IPS DF 6.9 (cell line): ENCODE measurements at regions not wholly inside any gene's neighbourhood (a gene's known extent, or its start where the extent isn't known, plus 50 kb on each side); places are given as distances from the start of the nearest gene placed in this dataset.

ENCODE experiments used
- DNase-seq: peaks from one replicate; pipeline ENCODE4 v3.0.0-alpha.2; 2013; ENCODE audit warnings: low read depth, low spot score
- H3K27ac ChIP-seq: one replicate; pipeline ENCODE4 v1.5.1; 2013; ENCODE audit warnings: low read length, control low read depth
- H3K27me3 ChIP-seq: 2 replicates; pipeline ENCODE4 v1.6.1; 2013; ENCODE audit warnings: mild to moderate bottlenecking, low read length; ENCODE audit not compliant: control insufficient read depth, insufficient read depth
- H3K36me3 ChIP-seq: 2 replicates; pipeline ENCODE4 v1.6.1; 2013; ENCODE audit warnings: low read length; ENCODE audit not compliant: control insufficient read depth, insufficient read depth
- H3K4me1 ChIP-seq: 2 replicates; pipeline ENCODE4 v1.6.1; 2013; ENCODE audit warnings: low read length; ENCODE audit not compliant: control insufficient read depth, insufficient read depth
- H3K4me3 ChIP-seq: 2 replicates; pipeline ENCODE4 v1.5.1; 2013; ENCODE audit warnings: mild to moderate bottlenecking, low read length
- H3K9me3 ChIP-seq: 2 replicates; pipeline ENCODE4 v1.6.1; 2013; ENCODE audit warnings: low read length, inconsistent platforms; ENCODE audit not compliant: control insufficient read depth, insufficient read depth
- WGBS: extraction: QIAGEN DNeasy Blood & Tissue Kit; methylation state at CpG from one replicate; pipeline ENCODE4 v1.1.7; 2013; ENCODE audit warnings: mixed read lengths, missing lambda C conversion rate; ENCODE audit not compliant: insufficient read length, insufficient coverage; 5-methylcytosine and 5-hydroxymethylcytosine counted together

DNA sequence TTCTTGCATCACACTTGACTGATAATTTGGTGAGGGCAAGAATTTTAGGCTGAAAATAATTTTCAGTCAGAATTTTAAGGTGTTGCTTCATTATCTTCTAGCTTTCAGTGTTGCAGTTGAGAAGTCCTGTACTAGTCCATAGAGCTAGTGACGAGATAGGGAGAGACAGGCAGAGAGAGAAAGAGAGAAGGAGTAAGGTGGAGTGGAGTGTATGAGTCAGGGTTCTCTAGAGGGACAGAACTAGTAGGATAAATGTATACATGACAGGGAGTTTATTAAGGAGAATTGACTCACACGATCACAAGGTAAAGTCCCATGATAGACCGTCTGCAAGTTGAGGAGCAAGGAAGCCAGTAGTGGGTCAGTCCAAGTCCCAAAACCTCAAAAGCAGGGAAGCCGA, 127.2 kb downstream of the UTP18 start:
- Histone ChIP-seq H3K9me3 (no peaks in the 10 kb centered on the region), H3K27ac (no peak overlapping the region), H3K4me3 (no peak overlapping the region), H3K4me1 (no peaks in the 10 kb centered on the region; the same call in 1 of the 2 replicates), H3K36me3 (no peaks in the 10 kb centered on the region), H3K27me3 (no peaks in the 10 kb centered on the region)
- no CpG with 5 or more reads among the region's 4 CpGs for WGBS
- no peak for DNase-seq

DNA sequence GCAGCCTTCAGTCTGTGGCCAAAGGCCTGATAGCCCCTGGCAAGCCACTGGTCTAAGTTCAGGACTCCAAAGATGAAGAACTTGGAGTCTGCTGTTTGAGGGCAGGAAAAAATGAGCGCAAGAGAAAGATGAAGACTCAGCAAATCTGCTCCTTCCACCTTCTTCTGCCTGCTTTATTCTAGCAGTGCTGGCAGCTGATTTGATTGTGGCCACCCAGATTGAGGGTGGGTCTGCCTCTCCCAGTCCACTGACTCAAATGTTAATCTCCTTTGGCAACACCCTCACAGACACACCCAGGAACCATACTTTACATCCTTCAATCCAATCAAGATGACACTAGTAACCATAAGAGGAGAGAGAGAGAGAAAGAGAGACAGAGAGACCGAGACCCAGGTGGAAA, 127.6 kb downstream of the UTP18 start:
- no CpG with 5 or more reads among the region's 2 CpGs for WGBS
- no peaks in the 10 kb centered on the region for H3K9me3 ChIP-seq
- H3K27ac ChIP-seq, result no peak overlapping the region
- no peaks in the 10 kb centered on the region for H3K27me3 ChIP-seq
- H3K4me1 ChIP-seq, result no peaks in the 10 kb centered on the region; the same call in 1 of the 2 replicates
- H3K36me3 ChIP-seq, result no peaks in the 10 kb centered on the region
- H3K4me3 ChIP-seq, result no peak overlapping the region
- DNase-seq, result no peak

DNA sequence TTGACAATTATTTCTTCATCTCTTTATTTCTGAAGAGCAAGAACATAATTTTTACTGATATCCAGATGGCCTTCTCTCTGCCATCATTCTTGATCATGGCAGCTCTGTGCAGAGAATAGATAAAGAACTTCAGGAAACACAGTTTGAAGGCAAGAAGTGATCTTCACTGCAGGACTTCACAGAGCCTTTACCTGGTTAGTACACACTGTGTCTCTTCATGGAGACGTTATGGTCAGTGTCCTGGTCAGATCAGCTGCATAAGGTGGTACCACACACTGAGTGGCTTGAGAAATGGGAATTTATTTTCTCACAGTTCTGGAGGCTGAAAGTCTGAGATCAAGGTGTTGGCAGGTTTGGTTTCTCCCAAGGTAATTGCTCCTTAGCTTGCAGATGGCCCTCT, 129.5 kb downstream of the UTP18 start:
- WGBS, result no CpG with 5 or more reads among the region's 1 CpG
- DNase-seq, result no peak
- Histone ChIP-seq H3K4me1 (no peaks in the 10 kb centered on the region), H3K27me3 (no peaks in the 10 kb centered on the region), H3K36me3 (no peaks in the 10 kb centered on the region), H3K9me3 (no peaks in the 10 kb centered on the region), H3K27ac (no peak overlapping the region), H3K4me3 (no peak overlapping the region)

DNA sequence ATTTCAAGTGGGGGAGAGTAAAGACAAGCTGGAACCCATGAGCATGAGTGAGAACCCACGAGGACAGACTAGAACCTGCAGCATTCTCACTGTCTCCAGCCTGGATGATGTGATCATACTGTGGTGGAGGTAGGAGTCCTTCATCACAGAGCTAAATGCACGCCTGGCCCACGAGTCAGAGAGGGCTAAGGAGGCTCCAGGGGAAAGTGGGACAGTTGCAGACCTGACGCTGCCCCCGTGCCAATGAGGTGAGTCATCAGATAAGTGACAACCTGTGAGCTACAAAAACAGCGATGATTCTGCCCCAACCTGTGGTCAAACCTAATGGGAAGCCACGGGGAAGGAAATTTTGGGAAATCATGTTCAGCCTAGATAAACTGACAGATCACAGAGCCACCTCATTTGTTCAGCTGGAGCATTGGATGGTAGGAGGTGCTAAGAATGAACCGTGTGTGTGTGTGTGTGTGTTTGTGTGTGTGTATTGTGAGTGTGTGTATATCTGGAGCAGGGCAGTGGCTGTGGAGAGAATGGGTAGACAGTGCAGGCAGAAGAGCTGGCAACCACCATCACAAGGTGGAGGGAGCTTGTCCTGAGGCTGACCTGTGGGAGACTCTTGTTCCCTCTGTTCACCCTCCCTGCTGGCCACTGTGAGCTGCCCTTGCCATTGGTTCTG, 131.8 kb downstream of the UTP18 start:
- H3K36me3 ChIP-seq, result no peaks in the 10 kb centered on the region
- H3K4me1 ChIP-seq, result no peaks in the 10 kb centered on the region
- H3K27me3 ChIP-seq, result no peaks in the 10 kb centered on the region
- WGBS, result 100% methylated on average over 1 of the region's 8 CpGs
- no peaks in the 10 kb centered on the region for H3K9me3 ChIP-seq
- H3K27ac ChIP-seq, result no peak overlapping the region
- DNase-seq, result no peak
- H3K4me3 ChIP-seq, result no peak overlapping the region

DNA sequence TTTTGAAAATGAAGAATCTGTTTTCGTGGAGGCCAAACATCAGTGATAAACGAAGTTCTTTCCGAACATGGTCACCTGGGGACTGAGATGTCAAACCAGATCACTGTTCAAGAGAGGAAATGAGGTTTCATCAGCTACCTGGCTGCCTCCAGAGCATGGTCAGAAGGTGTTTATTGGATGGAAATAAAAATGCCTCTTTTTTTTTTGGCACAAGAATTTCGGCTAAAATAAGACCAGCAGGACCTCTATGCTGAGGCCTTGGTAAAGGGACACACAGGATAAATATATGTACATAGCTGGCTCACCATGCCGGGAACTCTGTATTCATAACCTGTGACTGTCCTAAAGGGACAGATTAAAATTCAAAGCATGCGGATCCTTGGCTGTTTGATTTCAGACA, 135.3 kb downstream of the UTP18 start:
- Histone ChIP-seq H3K27ac (no peak overlapping the region), H3K9me3 (no peaks in the 10 kb centered on the region), H3K4me3 (no peak overlapping the region), H3K36me3 (no peaks in the 10 kb centered on the region), H3K27me3 (no peaks in the 10 kb centered on the region), H3K4me1 (no peaks in the 10 kb centered on the region)
- no CpG with 5 or more reads among the region's 6 CpGs for WGBS
- no peak for DNase-seq

DNA sequence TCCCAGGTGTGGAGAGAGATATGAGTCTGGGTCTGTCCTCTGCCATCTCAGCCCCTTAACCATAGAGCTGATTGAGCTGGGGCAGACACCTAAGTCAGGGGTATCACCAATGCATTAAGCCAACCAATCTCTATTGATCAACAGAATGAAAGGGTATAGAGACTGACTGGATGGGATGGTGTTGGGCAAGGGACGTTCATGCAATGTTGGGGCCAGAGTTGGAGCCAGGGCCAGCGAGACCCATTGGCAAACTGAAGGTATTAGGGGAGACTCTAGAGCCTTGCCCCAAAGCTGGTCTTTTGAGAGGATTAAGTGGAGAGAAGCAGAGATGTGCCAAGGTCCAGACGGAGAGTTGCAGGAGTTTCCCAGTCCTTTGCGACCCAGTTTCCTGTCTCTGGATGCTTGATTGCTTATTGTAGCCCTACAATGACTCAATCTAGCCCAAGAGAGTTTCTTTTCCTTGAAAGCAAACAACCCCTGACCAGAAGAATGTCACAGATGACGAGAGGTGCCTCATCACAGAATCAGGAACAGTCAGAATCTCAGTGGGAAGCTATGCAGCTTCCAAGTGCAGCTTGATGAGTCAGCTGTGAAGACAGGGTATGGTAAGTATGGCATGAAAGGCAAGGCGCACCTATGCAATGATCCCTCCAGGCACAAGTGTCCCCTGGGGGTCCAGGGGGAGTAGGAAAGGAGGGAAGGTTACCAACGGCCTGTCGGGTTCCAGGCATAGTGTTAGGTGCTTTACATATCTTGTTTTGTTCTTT, 137.2 kb downstream of the UTP18 start:
- no peaks in the 10 kb centered on the region for H3K4me1 ChIP-seq
- H3K36me3 ChIP-seq, result no peaks in the 10 kb centered on the region
- no peak overlapping the region for H3K4me3 ChIP-seq
- H3K9me3 ChIP-seq, result no peaks in the 10 kb centered on the region
- WGBS, result no CpG with 5 or more reads among the region's 8 CpGs
- no peaks in the 10 kb centered on the region for H3K27me3 ChIP-seq
- no peak for DNase-seq
- no peak overlapping the region for H3K27ac ChIP-seq

DNA sequence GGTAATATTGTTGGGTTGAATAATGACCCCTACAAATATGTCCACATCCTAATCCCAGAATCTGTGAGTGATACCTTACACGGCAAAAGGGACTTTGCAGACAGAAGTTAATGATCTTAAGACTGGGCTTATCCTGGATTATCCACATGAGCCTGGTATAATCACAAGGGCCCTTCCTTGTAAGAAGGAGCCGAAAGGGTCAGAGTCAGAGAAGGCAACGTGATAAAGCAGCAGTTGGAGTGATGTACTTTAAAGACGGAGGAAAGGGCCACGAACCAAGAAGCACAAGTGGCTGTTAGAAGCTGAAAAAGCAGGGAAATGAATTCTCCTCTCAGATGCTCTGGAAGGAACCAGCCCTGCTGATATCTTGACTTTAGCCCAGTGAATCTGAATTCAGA, 137.8 kb downstream of the UTP18 start:
- H3K27me3 ChIP-seq, result no peaks in the 10 kb centered on the region
- no peak overlapping the region for H3K27ac ChIP-seq
- no peak for DNase-seq
- WGBS, result no CpG with 5 or more reads among the region's 5 CpGs
- H3K4me1 ChIP-seq, result no peaks in the 10 kb centered on the region
- H3K36me3 ChIP-seq, result no peaks in the 10 kb centered on the region
- H3K4me3 ChIP-seq, result no peak overlapping the region
- H3K9me3 ChIP-seq, result no peaks in the 10 kb centered on the region

DNA sequence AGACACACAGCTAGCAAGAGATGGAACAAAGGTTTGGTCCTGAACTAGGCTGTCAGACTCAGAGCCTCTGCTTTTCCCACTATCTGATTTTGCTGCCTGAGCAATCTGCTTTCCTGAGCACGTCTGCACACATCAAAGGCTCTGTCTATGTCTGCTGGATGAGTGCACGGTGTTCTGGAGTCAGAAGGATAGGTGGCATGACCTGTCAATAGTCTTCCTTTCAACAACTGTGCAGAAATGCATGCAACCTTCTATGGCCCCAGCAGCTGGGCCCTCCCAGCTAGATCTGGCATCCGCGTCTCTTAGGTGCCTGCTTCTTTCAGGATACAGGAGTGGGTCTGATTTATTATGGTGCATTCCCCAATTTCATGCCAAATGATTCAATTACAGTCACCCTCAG, 138.3 kb downstream of the UTP18 start:
- no peaks in the 10 kb centered on the region for H3K36me3 ChIP-seq
- H3K27me3 ChIP-seq, result no peaks in the 10 kb centered on the region
- no peak for DNase-seq
- no peaks in the 10 kb centered on the region for H3K9me3 ChIP-seq
- no peak overlapping the region for H3K27ac ChIP-seq
- no peaks in the 10 kb centered on the region for H3K4me1 ChIP-seq
- H3K4me3 ChIP-seq, result no peak overlapping the region
- WGBS, result no CpG with 5 or more reads among the region's 4 CpGs

DNA sequence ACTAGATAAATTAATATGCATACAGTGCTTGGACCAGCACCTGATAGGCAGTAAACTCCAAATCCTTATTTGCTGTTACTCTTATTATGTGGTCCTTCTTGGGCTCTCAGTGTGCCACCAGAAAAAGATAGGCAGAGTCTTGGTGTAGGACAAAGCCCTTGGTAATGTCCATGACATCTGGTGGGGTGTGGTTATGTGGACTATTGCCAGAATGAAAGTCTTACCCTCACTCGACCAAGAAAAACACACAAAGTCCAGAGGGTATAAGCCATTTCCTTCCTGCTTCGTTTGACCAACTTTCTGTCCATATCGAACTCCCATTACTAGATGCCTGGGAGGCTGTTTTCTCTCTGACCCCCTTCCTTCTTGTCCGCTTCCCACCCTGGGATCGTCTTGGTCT, 140.9 kb downstream of the UTP18 start:
- Histone ChIP-seq H3K4me3 (no peak overlapping the region), H3K27me3 (no peaks in the 10 kb centered on the region), H3K27ac (no peak overlapping the region), H3K4me1 (no peaks in the 10 kb centered on the region), H3K9me3 (no peaks in the 10 kb centered on the region), H3K36me3 (no peaks in the 10 kb centered on the region)
- WGBS, result no CpG with 5 or more reads among the region's 5 CpGs
- no peak for DNase-seq

DNA sequence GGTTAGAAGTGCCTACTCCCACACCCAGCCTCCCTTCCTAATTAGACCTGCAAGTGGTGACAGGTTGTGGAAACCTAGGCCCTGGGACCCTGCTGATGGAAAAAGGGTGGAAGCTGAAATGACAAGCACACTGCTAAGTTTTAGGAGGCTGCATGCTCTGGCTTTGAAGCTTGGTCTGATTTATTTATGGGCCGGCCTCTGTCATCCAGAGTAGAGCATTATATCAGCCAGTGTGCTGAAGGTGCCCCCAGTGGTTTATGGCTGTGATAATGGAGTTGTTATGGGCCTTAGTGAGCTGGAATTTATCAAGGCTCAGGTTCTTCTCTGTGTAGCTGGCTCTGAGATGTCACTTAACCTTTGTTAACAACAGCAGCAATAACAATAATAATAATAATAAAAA, 142.6 kb downstream of the UTP18 start:
- H3K4me1 ChIP-seq, result no peaks in the 10 kb centered on the region
- DNase-seq, result no peak
- no peaks in the 10 kb centered on the region for H3K27me3 ChIP-seq
- WGBS, result no CpG with 5 or more reads among the region's 1 CpG
- H3K9me3 ChIP-seq, result no peaks in the 10 kb centered on the region
- no peaks in the 10 kb centered on the region for H3K36me3 ChIP-seq
- H3K4me3 ChIP-seq, result no peak overlapping the region
- no peak overlapping the region for H3K27ac ChIP-seq

DNA sequence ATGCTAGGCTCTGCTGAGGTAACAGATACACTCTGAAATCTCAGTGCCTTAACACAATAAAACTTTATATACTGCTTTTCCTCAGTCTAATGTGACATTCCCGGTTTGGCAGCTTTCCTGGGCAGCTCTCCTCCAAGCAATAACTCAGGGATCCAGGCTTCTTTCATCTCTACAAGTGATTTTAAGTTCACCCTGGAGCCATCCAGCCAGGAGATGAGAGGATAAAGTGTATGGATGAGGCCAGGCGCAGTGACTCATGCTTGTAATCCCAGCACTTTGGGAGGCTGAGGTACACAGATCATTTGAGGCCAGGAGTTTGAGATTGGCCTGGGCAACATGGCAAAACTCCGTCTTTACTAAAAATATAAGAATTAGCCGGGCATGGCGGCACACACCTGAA, 147.2 kb downstream of the UTP18 start:
- no CpG with 5 or more reads among the region's 5 CpGs for WGBS
- Histone ChIP-seq H3K36me3 (no peaks in the 10 kb centered on the region), H3K4me3 (no peak overlapping the region), H3K27ac (no peak overlapping the region), H3K4me1 (no peaks in the 10 kb centered on the region), H3K27me3 (no peaks in the 10 kb centered on the region), H3K9me3 (no peaks in the 10 kb centered on the region)
- no peak for DNase-seq
